ENCODE measurements at regions not wholly inside any gene's neighbourhood (a gene's known extent, or its start where the extent isn't known, plus 50 kb on each side); places are given as distances from the start of the nearest gene placed in this dataset.

DNA sequence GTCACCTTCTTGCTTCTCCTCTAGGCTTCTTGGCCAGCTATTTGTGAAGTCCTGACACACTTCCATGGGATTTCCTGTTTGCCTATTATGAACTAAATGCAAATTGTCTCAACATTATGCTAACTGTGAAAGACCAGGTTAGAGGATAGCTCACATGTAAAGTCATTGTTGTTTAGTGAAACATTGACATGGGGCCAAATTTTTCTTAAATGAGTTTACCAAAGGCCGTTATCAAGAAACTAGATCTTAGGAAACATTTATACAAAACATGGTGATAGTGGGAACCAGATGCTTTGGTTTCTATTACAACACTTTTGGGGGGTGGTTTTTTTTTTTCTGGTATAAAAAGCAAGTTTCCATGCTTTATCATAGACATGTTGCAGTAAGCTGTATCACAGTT lies 466.8 kb upstream of the FAM241A start:
- Histone ChIP-seq H4K20me1 (ENCODE audit: control insufficient read depth, extremely low read depth, insufficient read depth, low read length) (no peaks in the 10 kb centered on the region), H3K4me2 (ENCODE audit: control insufficient read depth, extremely low read depth, insufficient read depth, low read depth, low read length) (no peak overlapping the region), H3K27me3 (ENCODE audit: control insufficient read depth, extremely low read depth, insufficient read depth, low read length) (no peaks in the 10 kb centered on the region), H3K4me1 (ENCODE audit: control insufficient read depth, extremely low read depth, insufficient read depth, low read length) (no peaks in the 10 kb centered on the region), H3K27ac (ENCODE audit: control insufficient read depth, insufficient read depth, low read length) (no peak overlapping the region), H3K36me3 (ENCODE audit: control insufficient read depth in 2 of 2, extremely low read depth in 1 of 2, insufficient read depth in 2 of 2, low read length in 2 of 2) (no peaks in the 10 kb centered on the region), H2AFZ (ENCODE audit: control insufficient read depth, low read length) (no peak overlapping the region), H3K9me1 (ENCODE audit: control insufficient read depth, extremely low read depth, insufficient read depth, low read length) (no peaks in the 10 kb centered on the region), H3K9ac (ENCODE audit: control insufficient read depth, extremely low read depth, insufficient read depth, low read length) (no peak overlapping the region), H3K9me3 (ENCODE audit: control insufficient read depth, low read depth, low read length) (no peaks in the 10 kb centered on the region), H3K79me2 (ENCODE audit: control insufficient read depth, insufficient read depth, low read length) (no peaks in the 10 kb centered on the region), H3K4me3 (ENCODE audit: control insufficient read depth in 2 of 3, extremely low read depth in 1 of 3, insufficient read depth in 2 of 3, low read depth in 1 of 3, low read length in 3 of 3) (no peak overlapping the region)
- dilution Hi-C loops (cut with MboI; ENCODE audit: extremely low pct_ligation_motif_present, low sequenced_read_pairs) = no loop called here
- no peak for DNase-seq (ENCODE audit: low read depth, low spot score)
- no peak for TF ChIP-seq EZH2 (IDR thresholded peaks at IDR 0.05; ENCODE audit: low read length)
- no peak for FAIRE-seq

DNA sequence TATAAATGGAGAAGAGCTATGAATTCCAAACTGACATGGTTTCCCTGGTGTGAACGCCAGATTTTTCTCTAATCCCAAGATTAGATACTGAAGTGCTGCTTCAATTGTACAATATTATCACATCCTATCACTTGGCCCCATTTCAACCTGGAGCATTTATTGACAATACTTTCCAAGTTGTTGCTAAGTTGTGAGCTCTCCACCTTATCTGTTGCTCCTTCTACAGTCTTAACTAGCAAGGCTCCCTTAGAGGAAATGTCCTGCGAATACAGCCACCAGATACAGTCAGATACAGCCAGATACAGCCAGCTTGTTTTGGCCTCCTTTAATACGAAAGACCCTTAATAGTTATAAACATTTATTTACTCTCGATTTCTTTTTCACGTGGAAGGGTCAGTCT lies 466.3 kb upstream of the FAM241A start:
- TF ChIP-seq, protein P1, sequence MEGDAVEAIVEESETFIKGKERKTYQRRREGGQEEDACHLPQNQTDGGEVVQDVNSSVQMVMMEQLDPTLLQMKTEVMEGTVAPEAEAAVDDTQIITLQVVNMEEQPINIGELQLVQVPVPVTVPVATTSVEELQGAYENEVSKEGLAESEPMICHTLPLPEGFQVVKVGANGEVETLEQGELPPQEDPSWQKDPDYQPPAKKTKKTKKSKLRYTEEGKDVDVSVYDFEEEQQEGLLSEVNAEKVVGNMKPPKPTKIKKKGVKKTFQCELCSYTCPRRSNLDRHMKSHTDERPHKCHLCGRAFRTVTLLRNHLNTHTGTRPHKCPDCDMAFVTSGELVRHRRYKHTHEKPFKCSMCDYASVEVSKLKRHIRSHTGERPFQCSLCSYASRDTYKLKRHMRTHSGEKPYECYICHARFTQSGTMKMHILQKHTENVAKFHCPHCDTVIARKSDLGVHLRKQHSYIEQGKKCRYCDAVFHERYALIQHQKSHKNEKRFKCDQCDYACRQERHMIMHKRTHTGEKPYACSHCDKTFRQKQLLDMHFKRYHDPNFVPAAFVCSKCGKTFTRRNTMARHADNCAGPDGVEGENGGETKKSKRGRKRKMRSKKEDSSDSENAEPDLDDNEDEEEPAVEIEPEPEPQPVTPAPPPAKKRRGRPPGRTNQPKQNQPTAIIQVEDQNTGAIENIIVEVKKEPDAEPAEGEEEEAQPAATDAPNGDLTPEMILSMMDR (optimal IDR thresholded peaks at IDR 0.05 in 1 of 3, IDR thresholded peaks at IDR 0.05 in 1 of 3, conservative IDR thresholded peaks at IDR 0.05 in 1 of 3; ENCODE audit: extremely low read depth in 1 of 3, insufficient read depth in 2 of 3, low read length in 3 of 3) = no peak
- TF ChIP-seq EZH2 (IDR thresholded peaks at IDR 0.05; ENCODE audit: low read length) = no peak
- dilution Hi-C loops (cut with MboI; ENCODE audit: extremely low pct_ligation_motif_present, low sequenced_read_pairs) = no loop called here
- no peak overlapping the region for H3K4me2 ChIP-seq (ENCODE audit: control insufficient read depth, extremely low read depth, insufficient read depth, low read depth, low read length)

DNA sequence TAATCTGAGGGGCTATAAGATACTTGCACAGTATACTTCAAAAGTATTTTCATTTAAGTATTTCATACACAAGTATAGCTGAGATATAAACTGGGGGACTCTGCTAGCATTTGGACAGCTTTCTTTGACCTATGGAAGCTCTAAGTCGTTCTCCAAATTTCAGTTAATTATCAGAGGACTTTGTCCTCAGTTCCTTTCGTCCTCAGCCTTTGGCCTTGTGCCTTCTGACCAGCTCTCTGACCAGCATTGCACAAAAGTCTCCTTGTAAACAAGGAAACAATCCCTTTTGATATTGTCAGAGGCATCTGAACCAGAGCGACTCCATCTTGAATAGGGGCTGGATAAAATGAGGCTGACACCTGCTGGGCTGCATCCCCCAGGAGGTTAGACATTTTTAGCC lies 464.0 kb upstream of the FAM241A start:
- no peaks in the 10 kb centered on the region for H3K9me3 ChIP-seq (ENCODE audit: control insufficient read depth, low read depth, low read length)
- no peaks in the 10 kb centered on the region for H4K20me1 ChIP-seq (ENCODE audit: control insufficient read depth, extremely low read depth, insufficient read depth, low read length)
- H3K4me1 ChIP-seq (ENCODE audit: control insufficient read depth, extremely low read depth, insufficient read depth, low read length) = no peaks in the 10 kb centered on the region
- no peaks in the 10 kb centered on the region for H3K27me3 ChIP-seq (ENCODE audit: control insufficient read depth, extremely low read depth, insufficient read depth, low read length)
- no peak for TF ChIP-seq EZH2 (IDR thresholded peaks at IDR 0.05; ENCODE audit: low read length)
- TF ChIP-seq, protein P1 (optimal IDR thresholded peaks at IDR 0.05 in 1 of 3, IDR thresholded peaks at IDR 0.05 in 1 of 3, conservative IDR thresholded peaks at IDR 0.05 in 1 of 3; ENCODE audit: extremely low read depth in 1 of 3, insufficient read depth in 2 of 3, low read length in 3 of 3) = no peak
- no peaks in the 10 kb centered on the region for H3K9me1 ChIP-seq (ENCODE audit: control insufficient read depth, extremely low read depth, insufficient read depth, low read length)
- dilution Hi-C loops (cut with MboI; ENCODE audit: extremely low pct_ligation_motif_present, low sequenced_read_pairs) = no loop called here
- H3K4me3 ChIP-seq (ENCODE audit: control insufficient read depth in 2 of 3, extremely low read depth in 1 of 3, insufficient read depth in 2 of 3, low read depth in 1 of 3, low read length in 3 of 3) = no peak overlapping the region
- DNase-seq (ENCODE audit: low read depth, low spot score) (no peak), FAIRE-seq (no peak)
- no peak overlapping the region for H3K9ac ChIP-seq (ENCODE audit: control insufficient read depth, extremely low read depth, insufficient read depth, low read length)
- H3K4me2 ChIP-seq (ENCODE audit: control insufficient read depth, extremely low read depth, insufficient read depth, low read depth, low read length) = no peak overlapping the region
- H3K27ac ChIP-seq (ENCODE audit: control insufficient read depth, insufficient read depth, low read length) = no peak overlapping the region
- H3K36me3 ChIP-seq (ENCODE audit: control insufficient read depth in 2 of 2, extremely low read depth in 1 of 2, insufficient read depth in 2 of 2, low read length in 2 of 2) = no peaks in the 10 kb centered on the region
- no peaks in the 10 kb centered on the region for H3K79me2 ChIP-seq (ENCODE audit: control insufficient read depth, insufficient read depth, low read length)
- no peak overlapping the region for H2AFZ ChIP-seq (ENCODE audit: control insufficient read depth, low read length)

More for the DNA sequence above, 466.3 kb upstream of the FAM241A start:
- FAIRE-seq (no peak), DNase-seq (ENCODE audit: low read depth, low spot score) (no peak)
- Histone ChIP-seq H4K20me1 (ENCODE audit: control insufficient read depth, extremely low read depth, insufficient read depth, low read length) (no peaks in the 10 kb centered on the region), H3K4me3 (ENCODE audit: control insufficient read depth in 2 of 3, extremely low read depth in 1 of 3, insufficient read depth in 2 of 3, low read depth in 1 of 3, low read length in 3 of 3) (no peak overlapping the region), H2AFZ (ENCODE audit: control insufficient read depth, low read length) (no peak overlapping the region), H3K27me3 (ENCODE audit: control insufficient read depth, extremely low read depth, insufficient read depth, low read length) (no peaks in the 10 kb centered on the region), H3K79me2 (ENCODE audit: control insufficient read depth, insufficient read depth, low read length) (no peaks in the 10 kb centered on the region), H3K36me3 (ENCODE audit: control insufficient read depth in 2 of 2, extremely low read depth in 1 of 2, insufficient read depth in 2 of 2, low read length in 2 of 2) (no peaks in the 10 kb centered on the region), H3K9me1 (ENCODE audit: control insufficient read depth, extremely low read depth, insufficient read depth, low read length) (no peaks in the 10 kb centered on the region), H3K27ac (ENCODE audit: control insufficient read depth, insufficient read depth, low read length) (no peak overlapping the region), H3K9ac (ENCODE audit: control insufficient read depth, extremely low read depth, insufficient read depth, low read length) (no peak overlapping the region), H3K9me3 (ENCODE audit: control insufficient read depth, low read depth, low read length) (no peaks in the 10 kb centered on the region), H3K4me1 (ENCODE audit: control insufficient read depth, extremely low read depth, insufficient read depth, low read length) (no peaks in the 10 kb centered on the region)

All from keratinocyte (primary cell).